ACHN (cell line): ENCODE measurements at regions not wholly inside any gene's neighbourhood (a gene's known extent, or its start where the extent isn't known, plus 50 kb on each side); places are given as distances from the start of the nearest gene placed in this dataset.
"Not testable (repeated sequence)": the region's sequence is repeated elsewhere in the genome, so short reads cannot be mapped to it uniquely, and the experiment has no call there.

Experiments used
- DNase-seq: peaks from one replicate; pipeline ENCODE4 v3.0.0-alpha.2; 2015
- in situ Hi-C: cut with HindIII; loops from 2 replicates; pipeline ENCODE4 v1.10.0; 2017; ENCODE audit warnings: low sequenced_read_pairs, low pct_ligation_motif_present, low pct_unique_long_range_greater_than_20kb

DNA sequence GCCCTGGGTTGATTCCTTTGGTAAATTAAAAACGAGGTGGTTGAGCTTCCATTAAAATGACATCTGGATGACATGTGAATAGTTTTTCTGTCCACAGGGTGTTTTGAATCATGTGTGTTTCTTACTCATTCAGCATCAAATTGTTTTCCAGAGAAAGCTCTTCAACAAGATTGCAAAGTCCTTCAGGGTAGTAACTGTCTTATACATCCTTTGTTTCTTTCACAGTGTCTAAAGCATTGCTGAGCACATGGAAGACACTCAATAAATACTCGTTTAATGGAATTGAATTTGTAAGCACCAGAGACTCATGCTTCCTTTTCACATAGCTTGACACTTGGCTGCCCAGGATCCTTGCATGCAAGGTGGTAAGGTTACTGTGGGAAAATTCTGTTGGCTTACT is 223.1 kb upstream of the CNTN6 start:
- DNase-seq: no peak
- in situ Hi-C loops: no loop called here

DNA sequence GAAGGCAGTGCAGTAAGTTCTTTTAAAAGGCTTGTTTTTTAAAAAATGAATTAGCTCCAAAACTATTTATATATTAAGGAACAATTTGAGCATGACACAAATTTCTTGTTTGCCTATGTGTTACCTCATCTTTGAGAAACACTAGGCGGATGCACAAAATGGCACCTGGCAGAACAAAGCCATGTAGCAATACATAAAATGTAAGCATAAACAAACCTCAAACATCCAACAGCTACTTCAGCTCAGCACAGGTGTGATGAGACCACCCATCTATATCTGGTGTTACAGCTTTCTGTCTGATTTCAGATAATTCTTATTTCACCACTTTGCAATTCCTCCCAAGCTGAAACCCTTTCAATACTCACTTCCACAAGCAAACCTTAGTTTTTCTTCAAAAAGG is 221.2 kb upstream of the CNTN6 start:
- DNase-seq: no peak
- in situ Hi-C loops: no loop called here

DNA sequence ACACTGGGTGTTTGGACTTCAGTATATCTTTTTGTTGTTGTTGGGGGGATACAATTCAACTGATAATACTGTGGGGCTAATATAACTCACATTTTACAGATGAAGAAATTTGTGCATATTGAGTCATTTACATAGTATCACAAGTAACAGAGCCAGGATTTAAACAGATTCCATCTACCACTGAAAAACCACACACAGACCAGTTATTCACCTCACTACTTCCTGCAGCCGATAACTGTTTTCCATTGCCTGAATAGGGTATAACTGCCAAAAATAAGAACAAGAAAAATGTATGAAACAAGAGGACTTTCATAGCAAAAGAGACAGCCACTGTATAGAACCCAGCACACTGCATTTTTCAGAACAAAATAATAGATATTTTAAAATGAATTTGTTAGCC is 215.8 kb upstream of the CNTN6 start:
- no peak for DNase-seq
- in situ Hi-C loops: no loop called here

DNA sequence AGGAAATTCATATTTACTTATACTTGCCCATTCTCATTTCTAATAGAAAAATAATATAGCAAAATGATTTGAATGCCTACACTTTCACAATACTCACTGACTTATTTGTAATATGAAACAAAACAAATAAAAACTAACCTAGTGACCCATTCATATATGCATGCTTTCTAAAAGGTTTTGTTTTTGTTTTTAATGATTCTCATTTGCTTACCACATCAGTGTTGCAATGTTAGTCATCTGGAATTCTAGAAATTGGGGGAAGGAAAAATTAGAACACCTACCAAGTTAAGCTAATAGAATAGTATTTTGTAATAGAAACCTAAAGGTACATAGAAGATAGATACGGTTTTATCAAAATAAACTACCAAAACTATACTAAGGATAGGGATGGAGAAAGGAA is 214.1 kb upstream of the CNTN6 start:
- in situ Hi-C loops: no loop called here
- DNase-seq: no peak

DNA sequence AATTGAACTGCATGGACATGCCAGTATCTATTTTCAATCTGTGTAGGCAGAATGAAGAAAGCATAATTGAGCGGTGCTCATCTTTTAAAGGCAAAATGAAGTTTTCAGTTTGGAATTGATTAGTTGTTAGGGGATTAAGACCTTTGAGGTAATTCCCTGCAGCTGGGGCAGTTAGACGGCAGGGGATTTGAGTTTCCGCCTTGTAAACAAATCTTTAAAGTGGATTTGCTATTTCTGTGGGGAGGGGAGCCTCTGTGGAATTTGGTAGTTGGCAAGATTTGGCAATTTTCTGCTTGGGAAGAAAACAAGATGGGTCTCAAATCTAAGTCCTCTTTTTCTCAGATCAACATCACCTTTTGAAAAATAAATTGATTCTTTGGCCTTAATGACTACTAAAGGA is 212.5 kb upstream of the CNTN6 start:
- no peak for DNase-seq
- in situ Hi-C loops: no loop called here

DNA sequence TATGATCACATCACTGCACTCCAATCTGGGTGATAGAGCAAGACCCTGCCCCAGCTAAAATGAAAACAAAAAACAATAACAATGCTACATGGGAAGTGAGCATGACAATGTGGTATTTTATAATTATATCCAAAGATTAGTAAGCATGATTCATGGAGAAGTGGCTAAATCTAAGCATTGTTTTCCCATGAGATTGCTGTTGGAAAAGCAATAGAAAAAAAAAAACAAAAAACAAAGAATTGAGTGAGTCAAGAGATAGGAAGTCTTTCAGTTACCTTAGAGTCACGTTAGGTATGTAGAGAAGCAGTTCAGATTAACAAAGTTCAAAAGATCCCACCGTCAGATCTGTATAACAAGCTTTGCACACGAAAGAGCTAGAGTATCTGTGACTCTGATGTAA is 210.3 kb upstream of the CNTN6 start:
- in situ Hi-C loops: no loop called here
- DNase-seq: no peak

DNA sequence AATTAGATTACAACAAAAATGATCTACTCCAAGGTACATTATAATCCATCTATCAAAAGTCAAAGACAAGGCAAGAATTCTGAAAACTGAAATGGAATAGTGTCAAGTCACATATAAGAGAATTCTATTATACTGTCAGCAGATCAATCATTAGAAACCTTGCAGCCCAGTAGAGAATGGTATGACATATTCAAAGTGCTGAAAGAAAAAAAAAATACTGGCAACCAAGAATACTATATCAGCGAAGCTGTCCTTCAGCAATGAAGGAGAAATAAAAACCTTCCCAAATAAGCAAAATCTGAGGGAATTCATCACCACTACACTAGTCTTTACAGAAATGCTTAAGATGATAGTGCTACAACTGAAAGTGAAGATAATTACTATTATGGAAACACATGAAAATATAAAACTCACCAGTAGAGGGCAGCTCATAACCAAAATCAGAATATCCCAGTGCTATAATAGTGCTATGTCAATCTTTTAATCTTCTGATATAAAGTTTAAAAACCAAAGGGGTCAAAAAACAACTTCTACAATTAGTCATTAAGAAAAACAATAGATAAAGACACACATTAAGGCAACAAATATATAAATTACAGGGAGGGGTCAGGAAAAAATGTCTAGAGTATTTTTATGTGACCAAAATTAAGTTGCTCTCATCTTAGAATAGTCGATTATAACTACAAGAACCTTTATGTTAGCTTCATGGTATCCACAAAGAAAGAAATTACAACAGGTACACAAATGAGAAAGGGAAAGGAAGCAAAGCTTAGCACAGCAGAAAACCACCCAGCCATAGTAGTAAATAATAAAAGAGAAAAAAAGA is 190.7 kb upstream of the CNTN6 start:
- in situ Hi-C loops: loop anchor here (25.0 kb wide), 1 partner anchor 185 kb away; the partner anchor contains the start of gene CNTN6
- DNase-seq: peak; percentile 36

DNA sequence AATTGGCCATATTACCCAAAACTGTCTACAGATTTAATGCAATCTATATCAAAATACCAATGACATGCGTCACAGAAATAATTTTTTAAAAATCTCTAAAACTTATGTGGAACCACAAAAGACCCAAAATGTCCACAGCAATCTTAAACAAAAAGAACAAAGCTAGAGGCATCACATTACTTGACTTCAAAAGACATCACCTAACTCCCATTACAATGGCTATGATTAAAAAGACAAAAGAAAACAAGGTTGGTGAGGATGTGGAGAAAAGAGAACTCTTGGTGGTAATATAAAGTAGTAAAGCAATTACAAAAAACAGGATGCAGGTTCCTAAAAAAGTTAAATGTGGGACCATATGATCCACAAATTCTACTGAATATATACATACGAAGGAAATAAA is 187.6 kb upstream of the CNTN6 start:
- in situ Hi-C loops: loop anchor here (25.0 kb wide), 1 partner anchor 182 kb away; the partner anchor contains the start of gene CNTN6
- no peak for DNase-seq

DNA sequence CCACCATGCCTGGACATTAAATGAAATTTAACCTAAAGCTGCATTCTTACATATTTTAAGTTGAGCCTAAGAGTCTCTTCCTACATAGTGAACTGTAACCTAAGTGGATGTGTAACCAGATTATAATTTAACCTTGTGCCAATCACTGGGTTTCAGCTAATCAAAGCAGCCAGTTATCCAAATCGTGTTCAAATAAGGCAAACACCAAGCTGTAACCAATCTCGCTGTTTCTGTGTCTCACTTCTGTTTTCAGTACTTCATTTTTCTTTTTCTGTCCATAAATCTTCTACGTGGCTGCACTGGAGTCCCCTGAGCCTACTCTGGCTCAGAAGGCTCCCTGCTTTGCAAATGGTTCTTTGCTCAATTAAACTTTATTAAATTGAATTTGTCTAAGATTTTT is 186.1 kb upstream of the CNTN6 start:
- no peak for DNase-seq
- in situ Hi-C loops: loop anchor here (25.0 kb wide), 1 partner anchor 181 kb away; the partner anchor contains the start of gene CNTN6

DNA sequence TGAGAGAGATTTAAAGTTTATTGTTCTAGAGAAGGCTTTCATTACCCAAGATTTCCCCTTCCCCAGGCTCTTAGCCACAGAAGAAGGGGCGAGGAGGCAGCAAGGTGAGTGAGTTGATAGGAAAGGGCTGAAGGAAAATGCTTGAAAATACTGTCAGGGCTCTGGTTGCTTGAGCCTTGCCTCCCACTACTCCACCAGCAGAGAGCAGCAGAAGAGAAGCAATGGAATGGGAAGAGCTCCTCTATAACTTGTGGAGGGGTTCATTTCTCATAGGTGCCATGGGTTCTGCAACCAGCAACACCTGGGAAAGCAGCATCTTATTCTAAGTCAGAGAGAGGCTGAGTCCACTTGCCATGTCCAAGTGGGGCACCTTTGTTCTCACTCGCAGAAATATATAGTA is 184.0 kb upstream of the CNTN6 start:
- DNase-seq: peak; percentile 27
- in situ Hi-C loops: loop anchor here (25.0 kb wide), 1 partner anchor 178 kb away; the partner anchor contains the start of gene CNTN6

DNA sequence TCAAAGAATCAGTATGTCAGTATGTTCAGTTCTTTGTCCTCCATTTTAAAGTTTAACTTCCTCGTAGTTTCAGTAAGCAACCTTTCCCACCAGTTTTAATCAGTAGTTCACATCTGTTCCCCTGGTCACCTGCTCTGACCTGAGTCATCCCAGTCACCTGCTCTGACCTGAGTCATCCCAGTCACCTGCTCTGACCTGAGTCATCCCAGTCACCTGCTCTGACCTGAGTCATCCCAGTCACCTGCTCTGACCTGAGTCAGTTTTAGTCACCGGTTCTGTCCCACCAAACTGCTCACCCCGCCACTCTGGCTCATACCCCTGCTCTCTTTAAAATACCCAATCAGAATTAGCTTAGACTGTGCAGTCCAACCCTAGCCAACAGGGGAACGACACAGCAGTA is 180.1 kb upstream of the CNTN6 start:
- not testable (repeated sequence) for DNase-seq
- in situ Hi-C loops: loop anchor here (25.0 kb wide), 1 partner anchor 175 kb away; the partner anchor contains the start of gene CNTN6

DNA sequence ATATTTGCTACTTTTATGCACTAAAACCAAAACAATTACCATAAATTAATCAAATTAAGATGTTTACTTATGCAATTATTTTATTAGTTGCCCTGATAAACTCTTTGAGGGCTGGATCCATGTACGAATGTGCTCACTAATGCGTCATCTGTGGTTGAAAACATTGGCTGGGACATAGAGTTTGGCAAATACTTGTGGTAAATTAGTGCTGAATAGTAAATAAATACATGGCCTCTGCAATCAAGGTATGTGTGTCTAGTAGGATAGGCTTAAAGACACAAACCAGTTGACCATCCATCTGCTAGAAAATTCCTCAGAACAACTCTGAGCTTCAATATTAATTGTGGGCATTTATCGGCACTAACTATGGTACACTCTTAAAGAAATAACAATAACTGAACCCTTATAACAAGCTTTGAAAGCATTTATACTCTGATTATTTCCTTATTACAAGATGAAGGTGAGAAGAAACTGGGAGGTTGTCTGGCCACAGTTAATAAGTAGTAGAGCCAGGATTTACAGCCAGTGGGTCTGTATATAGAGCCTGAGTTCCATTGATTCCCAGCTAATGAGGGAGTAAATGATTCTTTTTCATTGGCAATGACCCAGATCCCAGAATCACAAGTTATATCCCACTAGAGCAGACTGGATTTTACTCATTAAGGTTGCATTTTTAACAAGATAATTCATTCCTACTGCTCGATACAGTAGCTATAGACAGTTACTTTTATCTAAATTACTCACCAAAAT is 169.5 kb upstream of the CNTN6 start:
- in situ Hi-C loops: loop anchor here (25.0 kb wide), 1 partner anchor 164 kb away; the partner anchor contains the start of gene CNTN6
- peak; percentile 53 for DNase-seq

DNA sequence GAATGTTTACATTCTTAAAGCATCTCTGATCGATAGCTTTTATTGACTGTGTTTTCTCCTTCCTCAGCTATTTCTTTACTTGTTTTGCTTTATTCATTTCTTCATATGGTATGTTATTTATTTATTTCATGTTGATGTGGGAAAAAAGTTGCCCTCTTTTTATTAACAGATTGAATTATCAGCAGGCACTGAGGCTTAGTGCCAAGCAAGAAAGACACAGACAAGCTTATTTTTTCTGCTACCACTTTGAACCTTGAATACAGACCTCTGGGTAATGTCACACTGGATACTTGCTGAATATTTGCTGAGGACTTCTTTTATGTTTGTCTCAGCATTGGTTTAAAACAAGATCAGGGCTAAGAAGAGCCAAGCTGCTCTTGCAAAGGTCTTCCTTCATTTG is 162.0 kb upstream of the CNTN6 start:
- DNase-seq: no peak
- in situ Hi-C loops: no loop called here

DNA sequence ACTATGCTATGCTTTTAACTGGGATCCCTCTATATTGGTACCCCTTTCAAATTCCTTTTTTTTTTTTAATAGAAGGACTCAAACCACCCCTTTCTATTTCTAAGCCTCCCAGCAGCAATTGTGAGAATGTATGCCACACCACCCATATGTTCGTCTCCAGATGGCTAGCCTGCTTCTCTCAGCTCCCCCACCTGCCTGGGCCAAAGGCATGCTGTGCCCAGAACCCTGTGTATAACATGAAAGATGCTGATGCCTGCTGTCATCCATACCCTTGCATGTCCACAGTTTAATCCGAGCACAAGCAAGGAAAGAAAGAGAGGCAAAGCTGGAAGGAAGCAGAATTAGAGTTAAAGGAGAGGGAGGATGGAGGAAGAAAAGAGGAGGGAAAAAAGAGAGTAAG is 159.5 kb upstream of the CNTN6 start:
- DNase-seq: no peak
- in situ Hi-C loops: no loop called here

DNA sequence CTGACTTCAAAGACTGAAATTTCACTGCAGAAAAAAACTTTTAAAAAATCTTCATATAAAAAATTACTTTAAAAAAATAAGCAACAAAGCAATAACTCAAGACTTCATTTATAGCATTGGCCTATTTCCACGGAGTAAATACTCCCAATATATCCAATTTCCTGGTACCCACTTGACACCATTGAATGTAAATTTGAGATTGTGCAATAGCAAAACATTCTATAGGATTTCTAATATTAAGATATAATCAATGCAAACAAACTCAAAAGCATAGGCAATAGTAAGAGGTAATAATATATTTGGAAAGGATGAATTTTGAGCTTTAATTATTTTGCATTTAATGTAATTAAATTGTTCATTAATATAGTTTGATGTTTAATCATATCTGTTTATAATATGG is 148.0 kb upstream of the CNTN6 start:
- in situ Hi-C loops: no loop called here
- DNase-seq: no peak

DNA sequence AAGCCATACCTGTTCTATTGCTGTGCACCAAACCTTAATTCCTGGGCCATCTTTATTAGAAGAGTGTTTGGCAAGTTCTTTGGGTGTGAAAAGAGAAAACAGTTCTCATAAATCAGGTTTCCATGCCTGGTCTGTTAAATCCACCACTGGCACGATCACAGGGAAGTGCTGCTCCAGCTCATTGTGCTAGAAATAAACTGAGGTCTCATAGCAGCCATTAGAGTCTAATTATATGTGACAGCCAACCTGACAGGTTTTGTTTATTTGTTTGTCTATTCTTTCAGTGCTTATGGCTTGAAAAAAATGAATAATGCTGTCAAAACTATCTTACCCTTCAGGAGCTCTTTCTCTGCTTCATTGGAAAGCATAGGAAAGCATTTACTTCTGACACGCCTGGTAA is 147.1 kb upstream of the CNTN6 start:
- no peak for DNase-seq
- in situ Hi-C loops: no loop called here

DNA sequence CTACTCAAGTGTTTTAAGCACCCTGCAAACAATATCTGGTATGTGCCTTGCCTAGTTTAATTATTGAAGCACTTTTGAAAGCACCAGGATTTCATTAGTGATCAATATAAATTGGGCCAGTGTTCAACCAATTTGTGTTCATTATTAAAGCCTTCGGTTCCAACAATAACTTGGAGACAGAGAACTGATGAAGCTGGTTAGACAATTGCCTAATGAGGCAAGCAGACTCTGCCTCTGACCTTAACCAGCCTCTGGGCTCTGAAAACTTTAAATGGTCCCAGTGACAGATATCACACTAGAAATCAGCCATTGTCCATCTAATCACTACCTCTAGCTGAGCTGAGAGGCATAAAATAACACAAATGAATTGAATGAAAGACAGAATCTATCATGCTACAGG is 139.9 kb upstream of the CNTN6 start:
- in situ Hi-C loops: no loop called here
- no peak for DNase-seq

DNA sequence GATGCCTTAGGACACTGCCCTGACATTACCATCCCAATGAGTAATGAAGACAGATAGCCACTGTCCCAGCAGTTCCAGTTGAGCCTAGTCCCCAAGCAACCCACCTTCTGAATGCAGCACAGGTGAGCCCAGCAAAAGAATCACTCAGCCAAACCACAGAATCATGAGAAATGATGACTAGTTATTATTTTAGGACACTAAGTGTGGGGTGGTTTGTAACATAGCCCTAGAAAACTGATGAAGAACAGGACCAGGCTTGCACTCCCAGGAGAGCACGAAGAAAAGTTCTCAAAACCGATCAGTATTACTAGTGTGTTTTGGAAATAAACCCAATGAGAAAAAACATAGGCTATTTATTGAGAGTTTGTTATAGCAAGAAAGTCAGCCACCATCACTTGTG is 129.6 kb upstream of the CNTN6 start:
- DNase-seq: no peak
- in situ Hi-C loops: no loop called here

DNA sequence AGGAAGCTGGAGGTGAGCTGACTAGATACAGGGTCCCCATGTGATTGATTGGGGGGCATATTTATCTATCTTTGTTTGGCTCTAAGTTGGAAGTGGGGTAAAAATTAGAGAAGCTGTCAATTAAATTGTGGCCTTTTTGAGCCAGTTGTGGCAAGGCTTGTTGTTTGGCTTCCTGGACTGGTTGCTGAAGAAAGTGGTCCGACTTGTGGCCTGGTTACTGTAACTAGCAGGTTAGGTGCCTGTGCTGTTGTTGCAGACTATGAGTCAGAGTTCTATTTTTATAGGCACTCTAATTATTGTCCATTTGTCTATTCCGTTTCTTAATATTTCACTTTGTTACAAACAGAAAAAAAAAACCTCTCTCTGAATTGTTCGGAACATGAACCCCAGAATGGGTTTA is 129.1 kb upstream of the CNTN6 start:
- in situ Hi-C loops: no loop called here
- no peak for DNase-seq

DNA sequence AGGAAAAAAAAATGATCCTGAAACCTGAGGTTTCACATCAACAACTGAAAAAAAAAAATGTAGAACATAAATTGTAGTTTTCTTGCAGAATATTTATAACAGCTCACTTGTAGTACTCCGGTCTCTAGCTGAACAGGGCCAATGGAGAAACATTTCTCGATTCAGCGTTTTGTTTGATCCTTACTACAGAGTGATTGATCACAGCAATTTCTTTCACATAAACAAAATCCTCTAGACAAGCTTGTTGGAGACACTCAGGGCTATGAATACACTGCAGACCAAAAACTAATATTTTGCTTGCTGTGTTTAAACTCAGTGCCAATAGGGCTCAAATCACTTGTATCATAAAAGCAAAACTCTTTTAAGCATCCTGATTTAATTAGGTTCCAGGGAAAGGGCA is 127.0 kb upstream of the CNTN6 start:
- DNase-seq: no peak
- in situ Hi-C loops: no loop called here
